ENCODE measurements at regions not wholly inside any gene's neighbourhood (a gene's known extent, or its start where the extent isn't known, plus 50 kb on each side); places are given as distances from the start of the nearest gene placed in this dataset.
"Not testable (repeated sequence)": the region's sequence is repeated elsewhere in the genome, so short reads cannot be mapped to it uniquely, and the experiment has no call there.

GRCh38 chr5:177665960-177666359 is 66.0 kb downstream of the B4GALT7 start:
- H3K79me2 ChIP-seq (ENCODE audit: insufficient read depth, low read length); H3K9me3 Mint-ChIP-seq; H3K4ac ChIP-seq (ENCODE audit: low read depth, low read length); H3K14ac ChIP-seq (ENCODE audit: insufficient read depth, low read length); H3K27me3 ChIP-seq (ENCODE audit: insufficient read depth, low read length); H2AFZ ChIP-seq (ENCODE audit: low read length); H2BK12ac ChIP-seq (ENCODE audit: insufficient read length, low read depth, low read length); H3K79me1 ChIP-seq (ENCODE audit: insufficient read depth, low read depth, low read length, poor library complexity, severe bottlenecking); H3K23me2 ChIP-seq (ENCODE audit: insufficient read length, low read depth, low read length, poor library complexity, severe bottlenecking); H4K5ac ChIP-seq (ENCODE audit: insufficient read length, low read depth, low read length); H3K4me1 ChIP-seq (ENCODE audit: insufficient read depth, low read length); H3K56ac ChIP-seq (ENCODE audit: insufficient read length, low read depth, low read length); DNase-seq; H2BK120ac ChIP-seq (ENCODE audit: low read depth, low read length, poor library complexity, severe bottlenecking); H3K9ac ChIP-seq (ENCODE audit: extremely low read depth, insufficient read length, low read length); H3T11ph ChIP-seq (ENCODE audit: low read length); H3K4me2 ChIP-seq (ENCODE audit: insufficient read depth, insufficient read length, low read length); H3K27me3 Mint-ChIP-seq (ENCODE audit: low read depth); H3K27ac ChIP-seq (ENCODE audit: insufficient read length, low read depth, low read length); H2BK5ac ChIP-seq (ENCODE audit: insufficient read length, low read length); H3K4me1 Mint-ChIP-seq; H4K8ac ChIP-seq (replicated peaks; ENCODE audit: insufficient read length, low read depth, low read length); H3K9me3 ChIP-seq (ENCODE audit: control insufficient read depth, low read depth, low read length); H2BK15ac ChIP-seq (ENCODE audit: low read depth, low read length); H2BK20ac ChIP-seq (ENCODE audit: low read depth, low read length, poor library complexity, severe bottlenecking); H3K36me3 Mint-ChIP-seq (ENCODE audit: insufficient read depth in 1 of 3, low read depth in 3 of 3); H2AK5ac ChIP-seq (ENCODE audit: insufficient read length, low read length); H3K4me3 Mint-ChIP-seq; H3K18ac ChIP-seq (ENCODE audit: insufficient read length, low read depth, low read length); H3K23ac ChIP-seq (ENCODE audit: insufficient read length, low read depth, low read length); H4K91ac ChIP-seq (ENCODE audit: insufficient read length, low read depth, low read length); H4K20me1 ChIP-seq (ENCODE audit: control insufficient read depth, insufficient read depth, insufficient read length): not testable (repeated sequence)
- peak overlapping the region in 1 of 3 experiments; percentile 85; a peak in 1 of 7 replicates for H3K27ac Mint-ChIP-seq
- no CpG with 5 or more reads among the region's 3 CpGs for WGBS (ENCODE audit: extremely low coverage, insufficient read length, low lambda C conversion rate)

GRCh38 chr5:177671035-177671754 is 71.3 kb downstream of the B4GALT7 start:
- not testable (repeated sequence) for H3K4ac ChIP-seq (ENCODE audit: low read depth, low read length); H3T11ph ChIP-seq (ENCODE audit: low read length); H3K9me3 ChIP-seq (ENCODE audit: control insufficient read depth, low read depth, low read length); H4K91ac ChIP-seq (ENCODE audit: insufficient read length, low read depth, low read length); H2BK15ac ChIP-seq (ENCODE audit: low read depth, low read length); H2BK12ac ChIP-seq (ENCODE audit: insufficient read length, low read depth, low read length); H4K20me1 ChIP-seq (ENCODE audit: control insufficient read depth, insufficient read depth, insufficient read length); H2BK120ac ChIP-seq (ENCODE audit: low read depth, low read length, poor library complexity, severe bottlenecking); DNase-seq; H3K56ac ChIP-seq (ENCODE audit: insufficient read length, low read depth, low read length); H3K27ac Mint-ChIP-seq; H2AK5ac ChIP-seq (ENCODE audit: insufficient read length, low read length); H2AFZ ChIP-seq (ENCODE audit: low read length); H3K36me3 Mint-ChIP-seq (ENCODE audit: insufficient read depth in 1 of 3, low read depth in 3 of 3); H4K8ac ChIP-seq (replicated peaks; ENCODE audit: insufficient read length, low read depth, low read length); H3K27me3 ChIP-seq (ENCODE audit: insufficient read depth, low read length); H3K79me1 ChIP-seq (ENCODE audit: insufficient read depth, low read depth, low read length, poor library complexity, severe bottlenecking); H3K9me3 Mint-ChIP-seq; H3K23ac ChIP-seq (ENCODE audit: insufficient read length, low read depth, low read length); H3K4me2 ChIP-seq (ENCODE audit: insufficient read depth, insufficient read length, low read length); H4K5ac ChIP-seq (ENCODE audit: insufficient read length, low read depth, low read length); H3K4me1 Mint-ChIP-seq; H3K23me2 ChIP-seq (ENCODE audit: insufficient read length, low read depth, low read length, poor library complexity, severe bottlenecking); H3K27ac ChIP-seq (ENCODE audit: insufficient read length, low read depth, low read length); H3K14ac ChIP-seq (ENCODE audit: insufficient read depth, low read length); H2BK20ac ChIP-seq (ENCODE audit: low read depth, low read length, poor library complexity, severe bottlenecking); H3K9ac ChIP-seq (ENCODE audit: extremely low read depth, insufficient read length, low read length); H3K79me2 ChIP-seq (ENCODE audit: insufficient read depth, low read length); H2BK5ac ChIP-seq (ENCODE audit: insufficient read length, low read length); H3K4me1 ChIP-seq (ENCODE audit: insufficient read depth, low read length); H3K18ac ChIP-seq (ENCODE audit: insufficient read length, low read depth, low read length)
- Mint-ChIP-seq H3K4me3 (peak overlapping the region in 1 of 2 experiments; percentile 53; a peak in 1 of 5 replicates), H3K27me3 (ENCODE audit: low read depth) (peaks cover 24% of the 10 kb centered on the region)
- WGBS (ENCODE audit: extremely low coverage, insufficient read length, low lambda C conversion rate) = no CpG with 5 or more reads among the region's 37 CpGs

Data from H9 (cell line).